Stimulated activated CD8-positive, alpha-beta memory T cell treated with anti-CD3 and anti-CD28 coated beads, Interleukin-7, amount 100 ng/mL, for 24 hours (primary cell): ENCODE measurements at regions not wholly inside any gene's neighbourhood (a gene's known extent, or its start where the extent isn't known, plus 50 kb on each side); places are given as distances from the start of the nearest gene placed in this dataset.
"Not testable (repeated sequence)": the region's sequence is repeated elsewhere in the genome, so short reads cannot be mapped to it uniquely, and the experiment has no call there.

Experiments used
- DNase-seq: peaks from one replicate; pipeline ENCODE4 v3.0.0-alpha.2; 2020; ENCODE audit warnings: low read depth

GRCh38 chr18:43805646-43806194 lies 528.4 kb upstream of the SYT4 start:
- DNase-seq = no peak

- no peak for DNase-seq
Observed at GRCh38 chr18:43812627-43813026, 535.3 kb upstream of the SYT4 start.

GRCh38 chr18:43819397-43819796 lies 542.1 kb upstream of the SYT4 start:
- no peak for DNase-seq

- no peak for DNase-seq
Observed at GRCh38 chr18:43819873-43820272, 542.6 kb upstream of the SYT4 start.

GRCh38 chr18:43825768-43826167 lies 548.5 kb upstream of the SYT4 start:
- no peak for DNase-seq

- no peak for DNase-seq
Observed at GRCh38 chr18:43826215-43826614, 548.9 kb upstream of the SYT4 start.

- no peak for DNase-seq
Observed at GRCh38 chr18:43827311-43827710, 550.0 kb upstream of the SYT4 start.

GRCh38 chr18:43830303-43830702 lies 553.0 kb upstream of the SYT4 start:
- no peak for DNase-seq

- DNase-seq = no peak
Observed at GRCh38 chr18:43830947-43831346, 553.7 kb upstream of the SYT4 start.

GRCh38 chr18:43846299-43846698 lies 569.0 kb upstream of the SYT4 start:
- DNase-seq = no peak

- no peak for DNase-seq
Observed at GRCh38 chr18:43847164-43848091, 570.1 kb upstream of the SYT4 start.

- DNase-seq = not testable (repeated sequence)
Observed at GRCh38 chr18:43849831-43850230, 572.5 kb upstream of the SYT4 start.

- DNase-seq = no peak
Observed at GRCh38 chr18:43855376-43855775, 578.1 kb upstream of the SYT4 start.

GRCh38 chr18:43863180-43863579 lies 585.9 kb upstream of the SYT4 start:
- DNase-seq = no peak

GRCh38 chr18:43866696-43867095 lies 589.4 kb upstream of the SYT4 start:
- DNase-seq = no peak

GRCh38 chr18:43868497-43868995 lies 591.3 kb upstream of the SYT4 start:
- DNase-seq = no peak

- no peak for DNase-seq
Observed at GRCh38 chr18:43869451-43870008, 592.2 kb upstream of the SYT4 start.

- DNase-seq = no peak
Observed at GRCh38 chr18:43870626-43871025, 593.3 kb upstream of the SYT4 start.

- DNase-seq = no peak
Observed at GRCh38 chr18:43875511-43875910, 598.2 kb upstream of the SYT4 start.

GRCh38 chr18:43876286-43876685 lies 599.0 kb upstream of the SYT4 start:
- DNase-seq = no peak

GRCh38 chr18:43876748-43877147 lies 599.5 kb upstream of the SYT4 start:
- DNase-seq = no peak

- no peak for DNase-seq
Observed at GRCh38 chr18:43877616-43878321, 600.5 kb upstream of the SYT4 start.

- no peak for DNase-seq
Observed at GRCh38 chr18:43879415-43879814, 602.1 kb upstream of the SYT4 start.
